ENCODE measurements at regions not wholly inside any gene's neighbourhood (a gene's known extent, or its start where the extent isn't known, plus 50 kb on each side); places are given as distances from the start of the nearest gene placed in this dataset.

- Histone ChIP-seq H3K36me3 (replicated peaks; ENCODE audit: low read depth, low read length) (no peaks in the 10 kb centered on the region), H3K4me2 (ENCODE audit: low read length) (no peak overlapping the region), H3K27me3 (ENCODE audit: low read depth, low read length) (peaks cover 60% of the 10 kb centered on the region), H3K9ac (ENCODE audit: low read length) (no peak overlapping the region), H3K4me3 (ENCODE audit: low read length) (no peak overlapping the region), H3K9me3 (ENCODE audit: insufficient read depth, low read length) (no peaks in the 10 kb centered on the region), H2AFZ (ENCODE audit: low read depth, low read length) (no peak overlapping the region), H3K79me2 (ENCODE audit: low read length) (no peaks in the 10 kb centered on the region), H3K27ac (ENCODE audit: low read length) (no peak overlapping the region), H4K20me1 (ENCODE audit: insufficient read depth, low read length) (no peaks in the 10 kb centered on the region), H3K4me1 (ENCODE audit: low read length) (no peaks in the 10 kb centered on the region)
- TF ChIP-seq, protein P1, sequence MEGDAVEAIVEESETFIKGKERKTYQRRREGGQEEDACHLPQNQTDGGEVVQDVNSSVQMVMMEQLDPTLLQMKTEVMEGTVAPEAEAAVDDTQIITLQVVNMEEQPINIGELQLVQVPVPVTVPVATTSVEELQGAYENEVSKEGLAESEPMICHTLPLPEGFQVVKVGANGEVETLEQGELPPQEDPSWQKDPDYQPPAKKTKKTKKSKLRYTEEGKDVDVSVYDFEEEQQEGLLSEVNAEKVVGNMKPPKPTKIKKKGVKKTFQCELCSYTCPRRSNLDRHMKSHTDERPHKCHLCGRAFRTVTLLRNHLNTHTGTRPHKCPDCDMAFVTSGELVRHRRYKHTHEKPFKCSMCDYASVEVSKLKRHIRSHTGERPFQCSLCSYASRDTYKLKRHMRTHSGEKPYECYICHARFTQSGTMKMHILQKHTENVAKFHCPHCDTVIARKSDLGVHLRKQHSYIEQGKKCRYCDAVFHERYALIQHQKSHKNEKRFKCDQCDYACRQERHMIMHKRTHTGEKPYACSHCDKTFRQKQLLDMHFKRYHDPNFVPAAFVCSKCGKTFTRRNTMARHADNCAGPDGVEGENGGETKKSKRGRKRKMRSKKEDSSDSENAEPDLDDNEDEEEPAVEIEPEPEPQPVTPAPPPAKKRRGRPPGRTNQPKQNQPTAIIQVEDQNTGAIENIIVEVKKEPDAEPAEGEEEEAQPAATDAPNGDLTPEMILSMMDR (IDR thresholded peaks at IDR 0.05; ENCODE audit: low read depth, low read length), result no peak
Measured at GRCh38 chr20:58127701-58128111, 100.7 kb downstream of the ANKRD60 start.

GRCh38 chr20:58125726-58126125 is 102.7 kb downstream of the ANKRD60 start:
- Histone ChIP-seq H3K36me3 (replicated peaks; ENCODE audit: low read depth, low read length) (no peaks in the 10 kb centered on the region), H2AFZ (ENCODE audit: low read depth, low read length) (no peak overlapping the region), H4K20me1 (ENCODE audit: insufficient read depth, low read length) (no peaks in the 10 kb centered on the region), H3K9me3 (ENCODE audit: insufficient read depth, low read length) (no peaks in the 10 kb centered on the region), H3K4me2 (ENCODE audit: low read length) (no peak overlapping the region), H3K4me3 (ENCODE audit: low read length) (no peak overlapping the region), H3K27me3 (ENCODE audit: low read depth, low read length) (peaks cover 45% of the 10 kb centered on the region), H3K4me1 (ENCODE audit: low read length) (no peaks in the 10 kb centered on the region), H3K9ac (ENCODE audit: low read length) (no peak overlapping the region), H3K27ac (ENCODE audit: low read length) (no peak overlapping the region), H3K79me2 (ENCODE audit: low read length) (no peaks in the 10 kb centered on the region)
- TF ChIP-seq EZH2phosphoT487 (IDR thresholded peaks at IDR 0.05; ENCODE audit: low read depth), result no peak
- TF ChIP-seq, protein P1 (IDR thresholded peaks at IDR 0.05; ENCODE audit: low read depth, low read length), result no peak

- no peak overlapping the region for H3K4me3 ChIP-seq (ENCODE audit: low read length)
- no peak overlapping the region for H3K27ac ChIP-seq (ENCODE audit: low read length)
- peaks cover 66% of the 10 kb centered on the region for H3K27me3 ChIP-seq (ENCODE audit: low read depth, low read length)
- H2AFZ ChIP-seq (ENCODE audit: low read depth, low read length), result no peak overlapping the region
- no peaks in the 10 kb centered on the region; the same call in 1 of the 2 replicates for H3K9me3 ChIP-seq (ENCODE audit: insufficient read depth, low read length)
- no peaks in the 10 kb centered on the region for H3K79me2 ChIP-seq (ENCODE audit: low read length)
- H4K20me1 ChIP-seq (ENCODE audit: insufficient read depth, low read length), result no peaks in the 10 kb centered on the region
- H3K4me2 ChIP-seq (ENCODE audit: low read length), result no peak overlapping the region
- H3K4me1 ChIP-seq (ENCODE audit: low read length), result peaks cover 2% of the 10 kb centered on the region; the same call in 1 of the 2 replicates
- TF ChIP-seq, protein P1 (IDR thresholded peaks at IDR 0.05; ENCODE audit: low read depth, low read length), result no peak
- TF ChIP-seq EZH2phosphoT487 (IDR thresholded peaks at IDR 0.05; ENCODE audit: low read depth), result no peak
- no peak overlapping the region for H3K9ac ChIP-seq (ENCODE audit: low read length)
- H3K36me3 ChIP-seq (replicated peaks; ENCODE audit: low read depth, low read length), result no peaks in the 10 kb centered on the region
Measured at GRCh38 chr20:58117944-58118343, 110.5 kb downstream of the ANKRD60 start.

GRCh38 chr20:58116505-58116904 is 111.9 kb downstream of the ANKRD60 start:
- no peaks in the 10 kb centered on the region for H4K20me1 ChIP-seq (ENCODE audit: insufficient read depth, low read length)
- no peaks in the 10 kb centered on the region for H3K79me2 ChIP-seq (ENCODE audit: low read length)
- TF ChIP-seq, protein P1 (IDR thresholded peaks at IDR 0.05; ENCODE audit: low read depth, low read length), result no peak
- TF ChIP-seq EZH2phosphoT487 (IDR thresholded peaks at IDR 0.05; ENCODE audit: low read depth), result no peak

More at GRCh38 chr20:58116505-58116904, 111.9 kb downstream of the ANKRD60 start:
- Histone ChIP-seq H3K4me3 (ENCODE audit: low read length) (no peak overlapping the region), H3K9ac (ENCODE audit: low read length) (no peak overlapping the region), H3K27me3 (ENCODE audit: low read depth, low read length) (peaks cover 67% of the 10 kb centered on the region), H3K36me3 (replicated peaks; ENCODE audit: low read depth, low read length) (no peaks in the 10 kb centered on the region), H3K4me1 (ENCODE audit: low read length) (peaks cover 16% of the 10 kb centered on the region), H2AFZ (ENCODE audit: low read depth, low read length) (no peak overlapping the region), H3K4me2 (ENCODE audit: low read length) (no peak overlapping the region), H3K9me3 (ENCODE audit: insufficient read depth, low read length) (no peaks in the 10 kb centered on the region; the same call in 1 of the 2 replicates), H3K27ac (ENCODE audit: low read length) (no peak overlapping the region)
